Heart right ventricle (tissue), 16 donors: ENCODE measurements at regions not wholly inside any gene's neighbourhood (a gene's known extent, or its start where the extent isn't known, plus 50 kb on each side); places are given as distances from the start of the nearest gene placed in this dataset.
"Not testable (repeated sequence)": the region's sequence is repeated elsewhere in the genome, so short reads cannot be mapped to it uniquely, and the experiment has no call there.

Experiments used
- ATAC-seq, 8 donors: fragments of 200-7000 bp; cut with Tn5 transposase; one replicate each; pipeline ENCODE4 v1.9.1; 2020; ENCODE audit warnings: mild to moderate bottlenecking in 8 of 8, moderate library complexity in 8 of 8, moderate number of reproducible peaks in 1 of 8
- DNase-seq, 2 donors: peaks; one replicate each; pipeline ENCODE4 v3.0.0-alpha.2; 2020
- H3K27ac ChIP-seq, 10 donors: fragments of 200-600 bp; sonication (generic) in 2 of 10; one replicate each; pipeline versions ENCODE4 v1.5.0 to v1.8.0; 2020 to 2022; ENCODE audit warnings: mild to moderate bottlenecking in 3 of 10
- H3K27me3 ChIP-seq, 7 donors: fragments of 200-600 bp; one replicate each; pipeline ENCODE4 v1.8.0; 2021 to 2022; ENCODE audit warnings: mild to moderate bottlenecking in 2 of 7
- H3K36me3 ChIP-seq, 9 donors: fragments of 200-600 bp; sonication (generic) in 1 of 9; one replicate each; pipeline versions ENCODE4 v1.5.0 to v1.8.0; 2020 to 2022; ENCODE audit warnings: mild to moderate bottlenecking in 2 of 9
- H3K4me1 ChIP-seq, 9 donors: fragments of 200-600 bp; sonication (generic) in 1 of 9; one replicate each; pipeline versions ENCODE4 v1.5.0 to v1.8.0; 2020 to 2022; ENCODE audit warnings: mild to moderate bottlenecking in 4 of 9
- H3K4me3 ChIP-seq, 10 donors: fragments of 200-600 bp; sonication (generic) in 2 of 10; one replicate each; pipeline versions ENCODE4 v1.5.0 to v1.8.0; 2020 to 2022; ENCODE audit warnings: mild to moderate bottlenecking in 7 of 10, moderate library complexity in 2 of 10
- H3K9me3 ChIP-seq, 11 donors: fragments of 200-600 bp in 10 of 11; sonication (generic) in 2 of 11; one replicate each; pipeline versions ENCODE4 v1.5.0 to v1.8.0; 2013 to 2022; ENCODE audit warnings: mild to moderate bottlenecking in 2 of 11, control low read depth in 1 of 11, moderate library complexity in 1 of 11
- WGBS, 2 donors: extraction: QIAGEN DNeasy Blood & Tissue Kit; methylation state at CpG; one replicate each; pipeline ENCODE4 v1.1.7; 2013; ENCODE audit warnings: inconsistent platforms in 1 of 2; 5-methylcytosine and 5-hydroxymethylcytosine counted together
- intact Hi-C, 10 donors: fragments of 100-400 bp; cut with DNase I; formaldehyde crosslinking; loops; one replicate each; pipeline versions ENCODE4 v1.11.1 to v1.14.2; 2022
- TF ChIP-seq, protein P1 (sequence below), 9 donors: fragments of 200-600 bp; sonication (generic) in 2 of 9; IDR thresholded peaks; one replicate each; pipeline versions ENCODE4 v1.5.0 to v1.8.0; 2021 to 2022; ENCODE audit warnings: antibody characterized with exemption in 9 of 9, mild to moderate bottlenecking in 5 of 9, moderate library complexity in 1 of 9
- donor health status: Arrhythmogenic right ventricular cardiomyopathy.
- donor health status: ischemic (EF 13 %, LVEDD 7.1; RV severe dilation, severe dysfunction).
- donor health status: healthy with polysubstance abuse.
- donor health status: DM: no; HTN: yes; CAD: no.
- donor health status: DM: no; HTN: no; CAD: no.
- donor health status: ischemic (EF 25% LVEDD 6.9; RV normal size, moderate dysfunction).
- donor health status: ischemic (EF 25% LVEDD 5.7; RV mildly dilated, moderate dysfunction).
- donor health status: healthy.
- donor health status: DM: yes; HTN: yes; CAD: no.
- donor health status: Ischemic cardiomyopathy.
- donor health status: ischemic (EF 35%, LVEDD 5.7; RV mildly dilated, moderate dysfunction).
- donor health status: nonischemic (EF 11% LVEDD 7.7; RV severe dilation, severe dysfunction).
- donor health status: DM: yes; HTN: yes; CAD: no.
- donor health status: PGD.
- donor health status: ischemic (EF 29% LVEDD 5.4; RV normal size, mild dysfunction).
- donor health status: nonischemic (EF 23%, LVEDD 6.1; RV moderate dilation, normal function).

DNA sequence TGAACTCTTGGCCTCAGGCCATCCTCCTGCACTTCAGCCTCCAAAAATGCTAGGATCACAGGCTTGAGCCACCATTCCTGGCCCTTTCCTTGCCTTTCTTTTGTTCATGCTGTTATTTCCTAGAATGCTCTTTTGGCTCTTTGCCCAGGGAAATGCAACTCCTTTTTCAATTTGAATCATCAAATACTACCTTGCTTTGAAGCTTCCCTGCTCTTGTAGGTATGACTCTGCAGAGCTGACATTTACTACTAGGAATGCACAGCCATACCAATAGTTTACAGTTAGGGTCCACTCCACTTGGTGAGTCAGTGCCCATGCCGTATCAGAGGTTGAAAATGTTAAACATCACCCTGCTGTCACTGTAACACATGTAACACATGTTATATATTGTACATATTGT lies 107.0 kb upstream of the CRY1 start:
- TF ChIP-seq, protein P1, sequence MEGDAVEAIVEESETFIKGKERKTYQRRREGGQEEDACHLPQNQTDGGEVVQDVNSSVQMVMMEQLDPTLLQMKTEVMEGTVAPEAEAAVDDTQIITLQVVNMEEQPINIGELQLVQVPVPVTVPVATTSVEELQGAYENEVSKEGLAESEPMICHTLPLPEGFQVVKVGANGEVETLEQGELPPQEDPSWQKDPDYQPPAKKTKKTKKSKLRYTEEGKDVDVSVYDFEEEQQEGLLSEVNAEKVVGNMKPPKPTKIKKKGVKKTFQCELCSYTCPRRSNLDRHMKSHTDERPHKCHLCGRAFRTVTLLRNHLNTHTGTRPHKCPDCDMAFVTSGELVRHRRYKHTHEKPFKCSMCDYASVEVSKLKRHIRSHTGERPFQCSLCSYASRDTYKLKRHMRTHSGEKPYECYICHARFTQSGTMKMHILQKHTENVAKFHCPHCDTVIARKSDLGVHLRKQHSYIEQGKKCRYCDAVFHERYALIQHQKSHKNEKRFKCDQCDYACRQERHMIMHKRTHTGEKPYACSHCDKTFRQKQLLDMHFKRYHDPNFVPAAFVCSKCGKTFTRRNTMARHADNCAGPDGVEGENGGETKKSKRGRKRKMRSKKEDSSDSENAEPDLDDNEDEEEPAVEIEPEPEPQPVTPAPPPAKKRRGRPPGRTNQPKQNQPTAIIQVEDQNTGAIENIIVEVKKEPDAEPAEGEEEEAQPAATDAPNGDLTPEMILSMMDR (IDR thresholded peaks at IDR 0.05): no peak
- intact Hi-C loops: no loop called here
- H3K27me3 ChIP-seq: peaks cover 0 to 19% (median 3%) of the 10 kb centered on the region in 7 donors
- no peaks in the 10 kb centered on the region for H3K4me1 ChIP-seq
- H3K4me3 ChIP-seq: no peak overlapping the region
- ATAC-seq (no peak), DNase-seq (no peak)
- 69 to 72% methylated on average over 1 of the region's 1 CpG for WGBS, 2 donors
- H3K9me3 ChIP-seq: no peaks in the 10 kb centered on the region
- H3K36me3 ChIP-seq: no peaks in the 10 kb centered on the region
- no peak overlapping the region for H3K27ac ChIP-seq

DNA sequence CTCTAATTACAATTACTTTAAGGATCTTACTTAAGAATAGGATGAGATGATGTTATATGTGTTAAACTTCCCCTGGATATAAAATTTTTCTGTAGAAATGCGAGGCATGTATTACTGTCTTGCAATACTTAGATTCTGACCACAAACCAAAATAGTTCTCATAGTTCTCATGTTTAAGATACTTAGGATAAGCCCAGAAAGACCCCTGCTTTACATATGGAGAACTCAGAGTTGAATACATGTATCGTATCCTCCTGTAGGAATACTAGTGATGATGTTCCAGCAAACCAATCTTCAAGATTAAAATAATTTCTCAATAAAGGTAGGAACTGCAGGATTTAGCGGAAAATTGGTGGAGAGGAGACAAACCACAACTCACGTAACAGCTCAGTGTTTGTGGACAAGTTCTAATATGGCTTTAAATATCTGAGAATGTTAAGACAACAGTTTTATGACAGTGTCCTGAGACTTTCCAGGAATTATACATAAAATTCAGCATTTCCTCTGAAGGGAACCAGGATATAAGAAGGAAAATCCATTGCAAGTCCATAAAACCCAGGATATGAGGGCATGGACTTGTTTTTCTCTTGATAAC lies 114.7 kb upstream of the CRY1 start:
- Histone ChIP-seq H3K4me3 (no peak overlapping the region), H3K9me3 (peaks cover 0 to 17% (median 0%) of the 10 kb centered on the region in 11 donors), H3K36me3 (no peaks in the 10 kb centered on the region), H3K27me3 (peaks cover 0 to 8% (median 6%) of the 10 kb centered on the region in 7 donors), H3K27ac (no peak overlapping the region), H3K4me1 (no peaks in the 10 kb centered on the region)
- 84 to 87% methylated on average over 4 of the region's 4 CpGs for WGBS, 2 donors
- TF ChIP-seq, protein P1 (IDR thresholded peaks at IDR 0.05): no peak
- intact Hi-C loops: loop anchor here in 1 of 10 donors (2.0 kb wide), 1 partner anchor 53 kb away; no protein-coding TSS in a partner anchor
- DNase-seq (no peak), ATAC-seq (no peak)

DNA sequence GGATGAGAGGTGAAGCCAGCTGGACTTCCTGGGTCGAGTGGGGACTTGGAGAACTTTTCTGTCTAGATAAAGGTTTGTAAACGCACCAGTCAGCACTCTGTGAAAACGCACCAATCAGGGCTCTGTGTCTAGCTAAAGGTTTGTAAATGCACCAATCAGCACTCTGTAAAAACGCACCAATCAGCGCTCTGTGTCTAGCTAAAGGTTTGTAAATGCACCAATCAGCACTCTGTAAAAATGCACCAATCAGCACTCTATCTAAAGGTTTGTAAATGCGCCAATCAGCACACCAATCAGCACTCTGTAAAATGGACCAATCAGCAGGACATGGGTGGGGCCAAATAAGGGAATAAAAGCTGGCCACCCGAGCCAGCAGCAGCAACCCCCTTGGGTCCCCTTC lies 116.4 kb upstream of the CRY1 start:
- intact Hi-C loops: loop anchor here in 1 of 10 donors (2.0 kb wide), 1 partner anchor 51 kb away; no protein-coding TSS in a partner anchor
- H3K27ac ChIP-seq, DNase-seq, H3K4me3 ChIP-seq, H3K4me1 ChIP-seq, H3K36me3 ChIP-seq, ATAC-seq, H3K27me3 ChIP-seq: not testable (repeated sequence)
- 87 to 89% methylated on average over 7 of the region's 7 CpGs for WGBS, 2 donors
- peaks cover 0 to 17% (median 0%) of the 10 kb centered on the region in 11 donors for H3K9me3 ChIP-seq

DNA sequence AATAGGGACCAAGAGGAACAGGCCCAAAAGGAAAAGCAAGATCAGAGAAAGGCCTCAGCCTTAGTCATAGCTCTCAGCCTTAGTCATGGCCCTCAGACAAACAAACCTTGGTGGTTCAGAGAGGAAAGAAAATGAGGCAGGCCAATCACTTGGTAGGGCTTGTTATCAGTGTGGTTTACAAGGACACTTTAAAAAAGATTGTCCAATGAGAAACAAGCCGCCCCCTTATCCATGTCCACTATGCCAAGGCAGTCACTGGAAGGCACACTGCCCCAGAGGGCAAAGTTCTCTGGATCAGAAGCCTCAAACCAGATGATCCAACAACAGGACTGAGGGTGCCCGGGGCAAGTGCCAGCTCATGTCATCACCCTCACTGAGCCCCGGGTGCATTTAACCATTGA lies 121.0 kb upstream of the CRY1 start:
- intact Hi-C loops, H3K27ac ChIP-seq, H3K4me1 ChIP-seq, H3K36me3 ChIP-seq, ATAC-seq, H3K27me3 ChIP-seq, DNase-seq, H3K4me3 ChIP-seq: not testable (repeated sequence)
- H3K9me3 ChIP-seq: peaks cover 0 to 17% (median 0%) of the 10 kb centered on the region in 11 donors
- 42 to 43% methylated on average over 3 of the region's 3 CpGs for WGBS, 2 donors

DNA sequence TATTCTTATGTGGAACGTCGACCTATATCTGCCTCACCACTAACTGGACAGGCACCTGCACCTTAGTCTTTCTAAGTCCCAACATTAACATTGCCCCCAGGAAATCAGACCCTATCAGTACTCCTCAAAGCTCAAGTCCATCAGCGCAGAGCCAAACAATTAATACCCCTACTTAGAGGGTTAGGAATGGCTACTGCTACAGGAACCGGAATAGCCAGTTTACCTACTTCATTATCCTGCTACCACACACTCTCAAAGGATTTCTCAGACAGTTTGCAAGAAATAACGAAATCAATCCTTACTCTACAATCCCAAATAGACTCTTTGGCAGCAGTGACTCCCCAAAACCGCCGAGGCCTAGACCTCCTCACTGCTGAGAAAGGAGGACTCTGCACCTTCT lies 123.1 kb upstream of the CRY1 start:
- intact Hi-C loops, H3K36me3 ChIP-seq, H3K27ac ChIP-seq, H3K4me3 ChIP-seq, DNase-seq, H3K9me3 ChIP-seq, ATAC-seq, H3K4me1 ChIP-seq: not testable (repeated sequence)
- WGBS, 2 donors: 82 to 86% methylated on average over 7 of the region's 7 CpGs
- peaks cover 0 to 22% (median 12%) of the 10 kb centered on the region in 7 donors for H3K27me3 ChIP-seq

DNA sequence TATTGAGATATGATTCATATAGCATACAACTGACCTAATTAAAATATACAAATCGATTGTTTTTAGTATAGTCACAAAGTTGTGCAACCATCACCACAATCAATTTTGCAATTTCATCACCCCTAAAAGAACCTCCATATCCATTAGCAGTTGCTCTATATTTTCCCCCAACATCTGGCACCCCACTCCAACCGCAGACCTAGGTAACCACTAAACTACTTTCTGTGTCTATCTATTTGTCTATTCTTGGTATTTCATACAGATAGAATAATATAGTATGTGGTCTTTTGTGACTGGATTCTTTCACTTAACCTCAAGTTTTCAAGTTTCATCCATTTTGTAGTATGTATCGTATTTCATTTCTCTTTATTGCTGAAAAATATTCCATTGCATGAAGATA lies 126.0 kb upstream of the CRY1 start:
- H3K27ac ChIP-seq: no peak overlapping the region
- no peaks in the 10 kb centered on the region for H3K9me3 ChIP-seq
- intact Hi-C loops: no loop called here
- no peaks in the 10 kb centered on the region for H3K36me3 ChIP-seq
- DNase-seq (no peak), ATAC-seq (no peak)
- peaks cover 0 to 29% (median 15%) of the 10 kb centered on the region in 7 donors for H3K27me3 ChIP-seq
- H3K4me1 ChIP-seq: no peaks in the 10 kb centered on the region
- 84 to 87% methylated on average over 3 of the region's 3 CpGs for WGBS, 2 donors
- H3K4me3 ChIP-seq: no peak overlapping the region
- TF ChIP-seq, protein P1 (IDR thresholded peaks at IDR 0.05): no peak
